DND-41 (cell line): ENCODE measurements at regions not wholly inside any gene's neighbourhood (a gene's known extent, or its start where the extent isn't known, plus 50 kb on each side); places are given as distances from the start of the nearest gene placed in this dataset.

Source experiments
- CTCF ChIP-seq: IDR thresholded peaks from 2 replicates; pipeline ENCODE4 v1.5.1; 2012; ENCODE audit warnings: borderline replicate concordance, low read length, moderate library complexity, mild to moderate bottlenecking; ENCODE audit not compliant: poor library complexity, severe bottlenecking; ENCODE audit errors: extremely low read depth
- EZH2 ChIP-seq: IDR thresholded peaks from 3 replicates; pipeline ENCODE4 v1.6.1; 2012; ENCODE audit warnings: borderline replicate concordance, low read depth, mild to moderate bottlenecking, moderate library complexity, low read length, inconsistent platforms; ENCODE audit not compliant: severe bottlenecking

GRCh38 chr18:45458033-45458432 lies 157.2 kb upstream of the SLC14A2 start:
- TF ChIP-seq CTCF, result no peak
- no peak for TF ChIP-seq EZH2
